Prostate gland (tissue), 2 donors: ENCODE measurements at regions not wholly inside any gene's neighbourhood (a gene's known extent, or its start where the extent isn't known, plus 50 kb on each side); places are given as distances from the start of the nearest gene placed in this dataset.

Experiments
- CTCF ChIP-seq, 4 experiments: fragments of 200-600 bp in 2 of 4; fragments of 450-650 bp in 2 of 4; sonication (generic) in 2 of 4; IDR thresholded peaks; 1 replicate in 3 of 4; 2 replicates in 1 of 4; pipeline ENCODE4 v1.5.1; 2016 to 2019; ENCODE audit warnings: antibody characterized with exemption in 4 of 4, mild to moderate bottlenecking in 2 of 4, moderate library complexity in 2 of 4
- POLR2A ChIP-seq: fragments of 450-650 bp; IDR thresholded peaks from one replicate; pipeline ENCODE4 v1.6.1; 2016; ENCODE audit warnings: antibody characterized with exemption, mild to moderate bottlenecking

- TF ChIP-seq CTCF (IDR thresholded peaks at IDR 0.05), result no peak
- no peak for TF ChIP-seq POLR2A
Observed at GRCh38 chr13:61214551-61214950, 201.1 kb downstream of the PCDH20 start.
